CD4-positive, alpha-beta T cell treated with Interleukin-4 for 4 hours (primary cell): ENCODE measurements at regions not wholly inside any gene's neighbourhood (a gene's known extent, or its start where the extent isn't known, plus 50 kb on each side); places are given as distances from the start of the nearest gene placed in this dataset.

Experiments
- DNase-seq: peaks from one replicate; pipeline ENCODE4 v3.0.0-alpha.2; 2020

DNA sequence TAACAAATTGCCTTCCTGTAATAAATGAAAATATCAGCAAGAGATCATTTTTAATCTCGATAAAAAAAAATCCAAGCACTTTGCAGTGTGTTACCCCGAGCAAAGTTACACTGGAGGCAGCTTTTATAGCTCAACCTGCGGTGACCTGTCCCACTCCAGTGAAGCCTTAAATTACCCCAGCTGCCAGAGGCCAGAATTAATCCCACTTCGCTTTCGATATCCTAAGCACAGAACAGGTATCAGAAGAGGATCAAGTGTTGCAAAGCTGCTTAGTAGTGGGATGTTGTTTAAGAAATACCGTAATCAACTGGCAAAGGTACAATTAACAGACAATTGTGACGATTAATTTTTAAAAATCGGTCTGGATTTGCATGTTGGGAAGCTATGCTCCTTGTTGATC is 314.0 kb downstream of the AGTPBP1 start:
- DNase-seq = no peak

GRCh38 chr9:85425153-85425611 is 316.6 kb downstream of the AGTPBP1 start:
- peak; percentile 14 for DNase-seq

DNA sequence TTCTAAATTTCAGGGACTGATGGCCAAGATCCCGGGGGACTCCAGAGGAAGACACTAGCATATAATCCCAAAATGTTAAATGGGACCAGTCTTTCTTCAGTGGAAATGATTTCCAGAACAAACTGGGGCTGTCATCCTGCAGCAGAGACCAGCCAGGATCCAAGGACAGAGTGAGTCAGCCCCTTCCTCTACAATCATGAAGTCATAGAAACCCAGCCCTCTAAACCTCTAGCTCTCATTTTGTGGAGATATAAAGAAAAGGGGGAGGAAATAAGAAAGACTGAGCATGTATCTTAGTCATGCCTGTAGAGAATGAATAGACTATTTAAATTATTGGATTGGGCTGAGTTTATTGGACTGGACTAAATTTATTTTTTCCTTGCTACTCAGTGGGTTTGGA is 318.3 kb downstream of the AGTPBP1 start:
- no peak for DNase-seq

- DNase-seq = no peak
These were observed 320.1 kb downstream of the AGTPBP1 start for GRCh38 chr9:85421641-85422040.

DNA sequence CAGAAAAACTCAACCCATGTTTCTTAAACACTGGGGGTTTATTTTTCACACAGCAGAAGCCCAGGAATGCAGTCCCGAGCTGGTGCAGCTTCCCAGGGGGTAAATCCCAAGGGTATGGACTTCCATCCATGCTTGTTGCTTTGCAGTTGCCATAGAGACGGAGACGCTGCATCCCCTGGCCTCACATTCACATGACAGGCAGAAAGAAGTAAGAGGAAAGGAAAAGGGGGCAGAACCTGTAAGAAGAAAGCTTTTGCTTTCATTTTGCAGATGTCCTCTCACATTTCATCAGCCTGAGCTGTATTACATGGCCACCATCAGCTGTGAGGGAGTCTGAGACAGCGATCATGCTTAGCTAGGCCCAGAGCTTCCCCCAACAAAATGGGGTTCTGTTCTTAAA is 321.0 kb downstream of the AGTPBP1 start:
- DNase-seq = no peak

- no peak for DNase-seq
These were observed 324.1 kb downstream of the AGTPBP1 start for GRCh38 chr9:85417674-85418073.

GRCh38 chr9:85416715-85417114 is 325.0 kb downstream of the AGTPBP1 start:
- DNase-seq = no peak

GRCh38 chr9:85414390-85414789 is 327.4 kb downstream of the AGTPBP1 start:
- no peak for DNase-seq

GRCh38 chr9:85408494-85408893 is 333.3 kb downstream of the AGTPBP1 start:
- no peak for DNase-seq

- DNase-seq = no peak
These were observed 336.2 kb downstream of the AGTPBP1 start for GRCh38 chr9:85405566-85405950.

GRCh38 chr9:85404911-85405565 is 336.7 kb downstream of the AGTPBP1 start:
- no peak for DNase-seq

DNA sequence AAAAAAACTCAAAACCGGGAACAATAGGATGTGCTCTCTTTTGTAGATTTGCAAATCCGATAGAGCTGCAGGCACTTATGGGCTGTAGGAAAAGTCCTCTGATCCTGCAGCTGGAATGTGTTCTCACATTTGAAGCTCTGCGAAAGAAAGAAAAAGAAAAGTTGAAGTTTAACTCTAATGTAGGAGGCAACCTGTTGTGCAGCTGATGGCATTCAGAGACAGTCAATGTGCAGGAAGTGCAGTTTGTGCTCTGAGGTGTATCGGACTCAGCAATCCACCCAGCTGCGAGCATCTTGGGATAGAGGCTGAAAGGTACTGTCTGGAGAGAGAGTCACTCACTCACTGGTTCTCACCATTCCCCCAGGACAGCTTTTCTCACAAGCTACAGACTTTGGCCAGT is 339.2 kb downstream of the AGTPBP1 start:
- DNase-seq = no peak

DNA sequence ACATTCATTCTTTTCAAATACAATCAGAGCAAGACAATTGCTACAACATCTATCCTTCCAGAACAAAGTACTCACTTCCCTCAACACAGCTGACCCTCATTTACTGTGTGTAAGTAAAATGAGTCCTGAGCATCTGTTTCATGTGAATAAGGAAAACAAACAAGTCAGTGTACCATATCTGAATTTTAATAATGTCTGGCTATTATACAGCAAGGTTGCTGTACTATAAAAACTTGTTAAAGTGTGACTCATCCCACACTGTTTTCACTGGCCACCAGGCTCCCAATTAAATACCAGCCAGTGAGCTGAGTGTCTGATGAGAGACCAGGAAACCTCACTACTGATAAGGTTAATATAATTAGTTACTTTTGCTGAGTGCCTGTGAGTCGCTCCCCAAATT is 339.8 kb downstream of the AGTPBP1 start:
- no peak for DNase-seq

GRCh38 chr9:85397005-85397404 is 344.7 kb downstream of the AGTPBP1 start:
- DNase-seq = no peak

- no peak for DNase-seq
These were observed 349.5 kb downstream of the AGTPBP1 start for GRCh38 chr9:85392260-85392659.

GRCh38 chr9:85377731-85378289 is 363.9 kb downstream of the AGTPBP1 start:
- DNase-seq = no peak

DNA sequence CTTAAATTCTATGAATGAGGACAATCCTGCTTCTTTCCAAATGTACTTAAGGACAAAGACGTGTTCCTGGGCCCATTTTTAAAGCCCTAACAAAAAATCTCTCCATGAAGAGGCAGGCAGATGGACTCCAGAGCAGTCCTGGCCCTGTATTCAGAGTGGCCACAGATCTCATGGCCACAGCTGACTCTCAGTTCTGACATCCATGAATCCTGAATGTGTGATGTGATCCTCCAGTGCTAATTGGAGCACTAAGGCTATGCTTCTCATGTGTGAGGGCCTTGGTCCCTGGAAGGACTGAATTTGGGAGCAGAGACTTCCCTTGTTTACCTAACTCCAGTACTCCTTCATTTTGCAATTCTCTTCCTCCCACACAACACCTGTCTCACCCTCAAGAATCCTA is 373.0 kb downstream of the AGTPBP1 start:
- DNase-seq = no peak

DNA sequence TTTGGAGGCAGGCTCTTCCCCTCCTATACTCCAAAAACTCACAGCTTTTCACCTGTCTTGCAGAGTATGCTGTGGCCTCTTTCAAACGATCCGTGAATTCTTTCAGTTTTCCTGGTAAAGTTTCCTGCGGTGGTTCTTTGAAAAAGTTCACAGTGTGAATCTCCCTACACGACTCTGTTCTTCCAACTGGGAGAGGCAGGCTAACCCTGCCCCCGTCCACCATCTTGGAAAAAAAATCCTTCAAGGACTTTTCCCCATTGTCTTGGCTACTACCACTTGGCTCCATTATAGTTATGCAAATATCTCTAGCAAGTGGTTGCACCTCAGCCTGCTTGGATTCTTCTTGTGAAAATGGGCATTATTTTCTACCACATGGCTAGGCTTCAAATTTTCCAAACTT is 382.6 kb downstream of the AGTPBP1 start:
- DNase-seq = no peak

DNA sequence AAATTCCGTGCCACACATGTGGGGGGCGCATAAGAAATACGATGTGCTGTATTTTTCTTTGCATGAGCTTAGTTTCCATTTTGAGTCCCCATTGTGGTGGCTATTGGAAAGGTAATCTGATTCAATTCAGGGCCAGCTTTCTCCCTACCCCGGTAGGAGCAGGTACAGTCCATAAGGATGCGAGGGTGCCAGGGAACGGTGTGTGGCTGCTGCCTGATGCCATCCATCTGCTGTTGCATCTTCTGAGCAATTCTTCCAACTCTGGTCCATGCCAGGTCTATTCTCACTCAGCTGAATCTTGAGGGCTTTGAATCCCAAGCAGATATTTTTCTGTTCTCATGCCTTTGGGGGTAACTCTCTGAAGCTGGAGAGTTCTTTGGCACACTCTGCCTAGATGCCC is 392.7 kb downstream of the AGTPBP1 start:
- no peak for DNase-seq

DNA sequence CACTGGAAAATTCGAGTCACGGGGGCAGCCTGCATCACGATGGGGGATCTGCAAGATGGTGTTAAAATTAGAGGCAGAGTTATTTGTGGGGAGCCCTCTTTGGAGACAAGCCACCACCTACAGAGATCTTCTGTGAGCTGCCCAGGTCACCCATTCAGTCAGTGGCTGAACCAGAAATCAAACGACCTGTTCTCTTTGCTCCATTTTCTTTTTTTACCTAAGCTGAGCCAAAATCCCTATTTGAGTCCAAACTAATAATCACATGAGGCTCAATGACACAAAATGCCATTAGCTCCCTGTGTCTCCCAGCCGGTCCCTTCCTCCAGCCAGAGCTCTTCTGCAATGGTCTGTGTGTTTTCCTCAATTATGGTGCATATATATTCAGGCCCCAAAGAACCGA is 394.2 kb downstream of the AGTPBP1 start:
- DNase-seq = no peak

- no peak for DNase-seq
These were observed 396.9 kb downstream of the AGTPBP1 start for GRCh38 chr9:85344901-85345300.

- no peak for DNase-seq
These were observed 402.4 kb downstream of the AGTPBP1 start for GRCh38 chr9:85339338-85339737.

GRCh38 chr9:85334228-85334627 is 407.5 kb downstream of the AGTPBP1 start:
- no peak for DNase-seq

- DNase-seq = no peak
These were observed 409.3 kb downstream of the AGTPBP1 start for GRCh38 chr9:85332487-85332886.

GRCh38 chr9:85331626-85332025 is 410.1 kb downstream of the AGTPBP1 start:
- DNase-seq = no peak
